DND-41 (cell line): ENCODE measurements at regions not wholly inside any gene's neighbourhood (a gene's known extent, or its start where the extent isn't known, plus 50 kb on each side); places are given as distances from the start of the nearest gene placed in this dataset.

Experiments
- CTCF ChIP-seq: IDR thresholded peaks from 2 replicates; pipeline ENCODE4 v1.5.1; 2012; ENCODE audit warnings: borderline replicate concordance, low read length, moderate library complexity, mild to moderate bottlenecking; ENCODE audit not compliant: poor library complexity, severe bottlenecking; ENCODE audit errors: extremely low read depth
- EZH2 ChIP-seq: IDR thresholded peaks from 3 replicates; pipeline ENCODE4 v1.6.1; 2012; ENCODE audit warnings: borderline replicate concordance, low read depth, mild to moderate bottlenecking, moderate library complexity, low read length, inconsistent platforms; ENCODE audit not compliant: severe bottlenecking

- TF ChIP-seq CTCF = no peak
- TF ChIP-seq EZH2 = no peak
Observed at GRCh38 chr11:33560729-33561128, 139.9 kb downstream of the C11orf91 start.
